H1 (cell line): ENCODE measurements at regions not wholly inside any gene's neighbourhood (a gene's known extent, or its start where the extent isn't known, plus 50 kb on each side); places are given as distances from the start of the nearest gene placed in this dataset.

Source experiments
- CTCF ChIA-PET: fragments of 300-600 bp; sonication (Branson Sonifier 250); formaldehyde crosslinking; loops from one replicate; lab custom pipeline; 2021; ENCODE audit not compliant: partially characterized antibody; lab: Charles Lee
- POLR2A ChIA-PET: fragments of 300-600 bp; sonication (Branson Sonifier 250); formaldehyde crosslinking; loops from one replicate; lab custom pipeline; 2021; ENCODE audit warnings: inconsistent platforms; ENCODE audit not compliant: partially characterized antibody; lab: Charles Lee
- DNase-seq, 2 experiments: peaks; one replicate each; pipeline versions ENCODE4 v3.0.0 to v3.0.0-alpha.2; 2010 to 2022; ENCODE audit warnings: low spot score in 2 of 2, low read depth in 1 of 2, mixed read lengths in 1 of 2
- FAIRE-seq: peaks from 2 replicates; lab custom pipeline; 2011; peaks lifted over from hg19 to GRCh38; lab: Jason Lieb, UNC
- H2AFZ ChIP-seq: 2 replicates; pipeline ENCODE4 v1.8.1; 2012; ENCODE audit warnings: low read length, inconsistent platforms
- H2AK5ac ChIP-seq: 2 replicates; pipeline ENCODE4 v1.6.1; 2013; ENCODE audit warnings: low read depth, low read length
- H2BK120ac ChIP-seq: replicated peaks from 2 replicates; pipeline ENCODE3; 2013; ENCODE audit warnings: low read depth, low read length, inconsistent platforms
- H2BK12ac ChIP-seq: 2 replicates; pipeline ENCODE4 v1.6.1; 2013; ENCODE audit warnings: low read depth, low read length
- H2BK15ac ChIP-seq: 2 replicates; pipeline ENCODE4 v1.6.1; 2013; ENCODE audit warnings: low read length
- H2BK20ac ChIP-seq: 2 replicates; pipeline ENCODE4 v1.6.1; 2013; ENCODE audit warnings: low read length
- H2BK5ac ChIP-seq: 2 replicates; pipeline ENCODE4 v1.6.1; 2013; ENCODE audit warnings: low read depth, low read length
- H3K14ac ChIP-seq: 2 replicates; pipeline ENCODE4 v1.6.1; 2013; ENCODE audit warnings: inconsistent platforms; ENCODE audit not compliant: insufficient read length
- H3K18ac ChIP-seq: 2 replicates; pipeline ENCODE4 v1.6.1; 2013; ENCODE audit warnings: low read length; ENCODE audit errors: extremely low read depth
- H3K23ac ChIP-seq: 2 replicates; pipeline ENCODE4 v1.6.1; 2013; ENCODE audit warnings: inconsistent platforms; ENCODE audit not compliant: insufficient read length
- H3K23me2 ChIP-seq: 2 replicates; pipeline ENCODE4 v1.6.1; 2013; ENCODE audit warnings: low read depth, low read length
- H3K27ac ChIP-seq: 2 replicates; pipeline ENCODE4 v1.6.1; 2011; ENCODE audit warnings: low read depth, low read length, inconsistent platforms
- H3K27me3 ChIP-seq, 4 experiments: replicated peaks in 1 of 4; 1 replicate in 1 of 4; 2 replicates in 3 of 4; pipeline versions ENCODE4 v1.6.1 to v1.8.1; 2011 to 2013; ENCODE audit warnings: low read length in 3 of 4, mild to moderate bottlenecking in 3 of 4, inconsistent platforms in 2 of 4, mixed read lengths in 2 of 4, moderate library complexity in 1 of 4; ENCODE audit not compliant: control insufficient read depth in 3 of 4, insufficient read depth in 3 of 4; ENCODE audit errors: extremely low read depth in 1 of 4
- H3K36me3 ChIP-seq, 4 experiments: 2 replicates each; pipeline versions ENCODE4 v1.6.1 to v1.8.1; 2011 to 2013; ENCODE audit warnings: mild to moderate bottlenecking in 4 of 4, low read length in 3 of 4, moderate library complexity in 2 of 4, control low read depth in 1 of 4, inconsistent platforms in 1 of 4; ENCODE audit not compliant: insufficient read depth in 4 of 4, control insufficient read depth in 2 of 4
- H3K4ac ChIP-seq: replicated peaks from 2 replicates; pipeline ENCODE3; 2013; ENCODE audit warnings: low read length, low read depth, mixed read lengths, inconsistent platforms; ENCODE audit not compliant: insufficient read length
- H3K4me1 ChIP-seq, 4 experiments: replicated peaks in 1 of 4; 1 replicate in 1 of 4; 2 replicates in 3 of 4; pipeline versions ENCODE4 v1.6.1 to v1.8.1; 2011 to 2013; ENCODE audit warnings: low read length in 3 of 4, inconsistent platforms in 2 of 4, mixed read lengths in 1 of 4; ENCODE audit not compliant: insufficient read depth in 4 of 4, control insufficient read depth in 3 of 4
- H3K4me2 ChIP-seq, 2 experiments: 2 replicates each; pipeline versions ENCODE4 v1.6.1 to v1.8.1; 2011 to 2013; ENCODE audit warnings: low read depth in 2 of 2, low read length in 2 of 2, control low read depth in 1 of 2, inconsistent platforms in 1 of 2, mild to moderate bottlenecking in 1 of 2; ENCODE audit not compliant: insufficient read depth in 1 of 2
- H3K4me3 ChIP-seq, 4 experiments: fragments of 200-600, 300-600 bp in 1 of 4; sonication (generic), shearing (Covaris generic), sonication (Bioruptor Twin) in 1 of 4; 2 replicates each; pipeline versions ENCODE4 v1.5.1 to v1.8.1; 2011 to 2016; ENCODE audit warnings: low read length in 4 of 4, low read depth in 3 of 4, control low read depth in 2 of 4, inconsistent platforms in 2 of 4, mild to moderate bottlenecking in 2 of 4, mixed read lengths in 1 of 4, moderate library complexity in 1 of 4; ENCODE audit not compliant: insufficient read depth in 2 of 4; ENCODE audit errors: extremely low read depth in 1 of 4
- H3K56ac ChIP-seq: replicated peaks from 2 replicates; pipeline ENCODE3; 2013; ENCODE audit warnings: low read depth, mild to moderate bottlenecking, mixed read lengths, low read length, inconsistent platforms; ENCODE audit not compliant: insufficient read length
- H3K79me1 ChIP-seq: 2 replicates; pipeline ENCODE4 v1.6.1; 2013; ENCODE audit warnings: low read depth, low read length, control low read depth
- H3K79me2 ChIP-seq, 2 experiments: 2 replicates each; pipeline versions ENCODE4 v1.6.1 to v1.8.1; 2012 to 2013; ENCODE audit warnings: low read length in 2 of 2, mild to moderate bottlenecking in 2 of 2, inconsistent platforms in 1 of 2; ENCODE audit not compliant: insufficient read depth in 2 of 2, control insufficient read depth in 1 of 2
- H3K9ac ChIP-seq, 4 experiments: replicated peaks in 1 of 4; 1 replicate in 1 of 4; 2 replicates in 3 of 4; pipeline versions ENCODE4 v1.6.1 to v1.8.1; 2011 to 2013; ENCODE audit warnings: low read depth in 3 of 4, low read length in 3 of 4, control low read depth in 2 of 4, mild to moderate bottlenecking in 2 of 4, moderate library complexity in 2 of 4, inconsistent platforms in 1 of 4; ENCODE audit errors: extremely low read depth in 1 of 4
- H3K9me3 ChIP-seq, 2 experiments: 2 replicates each; pipeline versions ENCODE4 v1.6.1 to v1.8.1; 2012 to 2013; ENCODE audit warnings: mild to moderate bottlenecking in 2 of 2, moderate library complexity in 2 of 2, control low read depth in 1 of 2, inconsistent platforms in 1 of 2, low read depth in 1 of 2, low read length in 1 of 2, mixed read lengths in 1 of 2; ENCODE audit not compliant: insufficient read depth in 2 of 2
- H4K20me1 ChIP-seq, 2 experiments: replicated peaks in 1 of 2; 2 replicates each; pipeline versions ENCODE3 to v1.8.1; 2011 to 2013; ENCODE audit warnings: inconsistent platforms in 2 of 2, low read length in 2 of 2, mild to moderate bottlenecking in 1 of 2; ENCODE audit not compliant: insufficient read depth in 2 of 2, control insufficient read depth in 1 of 2
- H4K5ac ChIP-seq: 2 replicates; pipeline ENCODE4 v1.6.1; 2013; ENCODE audit warnings: low read length, low read depth, mixed read lengths, inconsistent platforms; ENCODE audit not compliant: insufficient read length
- H4K8ac ChIP-seq: 2 replicates; pipeline ENCODE4 v1.8.0; 2013; ENCODE audit warnings: mild to moderate bottlenecking, moderate library complexity, low read length, inconsistent platforms; ENCODE audit not compliant: insufficient read depth; ENCODE audit errors: extremely low read depth
- H4K91ac ChIP-seq: replicated peaks from 2 replicates; pipeline ENCODE3; 2013; ENCODE audit warnings: low read length, mixed read lengths, inconsistent platforms; ENCODE audit not compliant: insufficient read length
- BRCA1 ChIP-seq: IDR thresholded peaks from 2 replicates; pipeline ENCODE4 v1.6.1; 2012; ENCODE audit warnings: low read depth, low read length, improper control_type of control experiment
- CTBP2 ChIP-seq: IDR thresholded peaks from 2 replicates; pipeline ENCODE4 v1.7.0; 2011; ENCODE audit warnings: borderline replicate concordance, mild to moderate bottlenecking, moderate library complexity, mixed read lengths, low read length; ENCODE audit not compliant: insufficient read depth, insufficient read length
- EP300 ChIP-seq, 2 experiments: IDR thresholded peaks; 1 replicate in 1 of 2; 2 replicates in 1 of 2; pipeline ENCODE4 v1.6.1; 2011 to 2012; ENCODE audit warnings: low read depth in 2 of 2, low read length in 2 of 2, mild to moderate bottlenecking in 2 of 2, borderline replicate concordance in 1 of 2, inconsistent platforms in 1 of 2, moderate library complexity in 1 of 2
- NANOG ChIP-seq: IDR thresholded peaks from 2 replicates; pipeline ENCODE4 v1.6.1; 2011; ENCODE audit warnings: low read length, low read depth, mild to moderate bottlenecking, inconsistent platforms; ENCODE audit not compliant: insufficient read depth, poor library complexity, severe bottlenecking
- NRF1 ChIP-seq: IDR thresholded peaks from 2 replicates; pipeline ENCODE4 v1.6.1; 2011; ENCODE audit warnings: mild to moderate bottlenecking, low read depth, low read length, improper control_type of control experiment
- SAP30 ChIP-seq: fragments of 300-600 bp; sonication (generic); IDR thresholded peaks from 2 replicates; pipeline ENCODE4 v1.7.1; 2012; ENCODE audit warnings: low read length, moderate library complexity, mild to moderate bottlenecking, inconsistent platforms; ENCODE audit not compliant: insufficient read depth, insufficient replicate concordance
- SRF ChIP-seq: IDR thresholded peaks from 2 replicates; pipeline ENCODE4 v1.6.1; 2011; ENCODE audit warnings: mild to moderate bottlenecking, low read depth, low read length, moderate library complexity
- ZNF274 ChIP-seq: IDR thresholded peaks from 2 replicates; pipeline ENCODE4 v1.7.0; 2012; ENCODE audit warnings: low read length, borderline replicate concordance; ENCODE audit errors: extremely low read depth
- WGBS, 2 experiments: shearing (Covaris generic) in 1 of 2; methylation state at CpG; one replicate each; pipeline versions ENCODE4 v1.1.6 to v1.1.7; 2013 to 2015; ENCODE audit warnings: low lambda C conversion rate in 2 of 2, mixed read lengths in 2 of 2, inconsistent platforms in 1 of 2, low coverage in 1 of 2, missing lambda C conversion rate in 1 of 2; ENCODE audit not compliant: insufficient replicate concordance in 2 of 2, insufficient coverage in 1 of 2, insufficient read length in 1 of 2; ENCODE audit errors: extremely low coverage in 1 of 2, missing lambda C conversion rate in 1 of 2; 5-methylcytosine and 5-hydroxymethylcytosine counted together
- TF ChIP-seq, protein P1 (sequence below): IDR thresholded peaks from 2 replicates; pipeline ENCODE4 v1.6.1; 2012; ENCODE audit warnings: low read length, inconsistent platforms

DNA sequence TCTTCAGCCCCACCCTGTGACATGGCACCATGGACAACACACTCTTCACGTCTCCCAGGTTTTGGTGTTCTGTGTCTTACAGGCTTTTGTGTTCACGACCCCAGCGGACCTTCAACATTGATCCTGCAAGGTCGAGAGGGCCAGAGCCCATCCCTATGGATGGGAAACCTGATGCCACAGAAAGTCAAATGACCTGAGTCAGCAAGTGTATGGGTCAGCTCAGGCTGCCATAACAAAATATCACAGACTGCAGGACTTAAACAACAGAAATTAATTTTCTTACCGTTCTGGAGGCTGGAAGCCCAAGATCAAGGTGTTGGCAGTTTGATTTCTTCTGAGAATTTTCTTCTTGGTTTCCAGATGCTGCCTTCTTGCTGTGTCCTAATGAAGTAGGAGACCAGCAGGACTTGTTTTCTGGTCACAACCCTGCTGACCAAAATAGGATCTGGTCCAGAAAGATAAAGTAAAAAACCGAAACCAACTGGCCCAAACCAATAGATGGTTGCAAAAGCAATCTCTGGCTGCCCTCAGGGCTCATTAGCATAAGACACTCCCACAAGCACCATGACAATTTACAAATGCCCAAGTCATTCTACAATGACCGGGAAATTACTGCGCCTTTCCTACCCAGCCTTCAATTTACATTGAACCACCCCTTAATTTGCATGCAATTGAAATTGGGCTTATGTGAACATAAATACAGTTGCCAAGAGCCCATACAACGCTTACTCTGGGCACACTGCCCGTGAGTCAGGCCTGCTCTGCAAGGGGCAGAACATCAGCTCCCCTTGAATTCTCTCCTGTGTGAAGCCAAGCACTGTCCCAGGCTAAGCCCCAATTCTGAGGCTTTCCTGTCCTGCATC lies 82.9 kb upstream of the SLC22A11 start:
- no peak overlapping the region for H3K4me3 ChIP-seq
- no peak overlapping the region for H3K27ac ChIP-seq
- H3K27me3 ChIP-seq, result peaks cover 0 to 3% (median 2%) of the 10 kb centered on the region in 4 experiments; a peak in 3 of 7 replicates
- H4K5ac ChIP-seq, result no peak overlapping the region
- H3K4me2 ChIP-seq, result no peak overlapping the region
- no peak for FAIRE-seq
- H3K4ac ChIP-seq, result no peak overlapping the region
- no peaks in the 10 kb centered on the region; the same call in 1 of the 2 replicates for H3K79me1 ChIP-seq
- no peaks in the 10 kb centered on the region for H3K79me2 ChIP-seq
- H4K8ac ChIP-seq, result no peak overlapping the region
- H2BK5ac ChIP-seq, result no peak overlapping the region
- no peak overlapping the region for H3K9ac ChIP-seq
- no peak overlapping the region for H2AK5ac ChIP-seq
- POLR2A ChIA-PET, result no interaction called here
- H2BK20ac ChIP-seq, result no peak overlapping the region
- no peaks in the 10 kb centered on the region for H3K36me3 ChIP-seq
- H3K56ac ChIP-seq, result no peak overlapping the region
- no peaks in the 10 kb centered on the region for H4K20me1 ChIP-seq
- 88% methylated on average over 10 of the region's 10 CpGs; no CpG with 5 or more reads in 1 of the 2 experiments for WGBS, 2 experiments
- DNase-seq, result peak in 1 of 2 experiments; percentile 14
- CTCF ChIA-PET, result interaction anchor here (2.5 kb wide), 1 partner anchor 17 kb away, joined by 9 read pairs; no protein-coding TSS in a partner anchor
- no peak overlapping the region for H3K14ac ChIP-seq
- H2BK12ac ChIP-seq, result no peak overlapping the region
- H2AFZ ChIP-seq, result no peak overlapping the region
- no peak overlapping the region for H3K23ac ChIP-seq
- no peak overlapping the region for H3K18ac ChIP-seq
- H2BK120ac ChIP-seq, result no peak overlapping the region
- no peaks in the 10 kb centered on the region for H3K9me3 ChIP-seq
- no peak overlapping the region for H2BK15ac ChIP-seq
- peaks cover 0 to 8% (median 3%) of the 10 kb centered on the region in 4 experiments; a peak in 4 of 7 replicates for H3K4me1 ChIP-seq
- no peaks in the 10 kb centered on the region for H3K23me2 ChIP-seq
- H4K91ac ChIP-seq, result no peak overlapping the region
- TF ChIP-seq BRCA1 (no peak), CTBP2 (no peak), EP300 (IDR thresholded peaks at IDR 0.05; ENCODE audit: borderline replicate concordance in 1 of 2, low read depth in 2 of 2, low read length in 2 of 2) (no peak), ZNF274 (no peak), SAP30 (no peak), SRF (no peak), NANOG (no peak), NRF1 (no peak)
- TF ChIP-seq, protein P1, sequence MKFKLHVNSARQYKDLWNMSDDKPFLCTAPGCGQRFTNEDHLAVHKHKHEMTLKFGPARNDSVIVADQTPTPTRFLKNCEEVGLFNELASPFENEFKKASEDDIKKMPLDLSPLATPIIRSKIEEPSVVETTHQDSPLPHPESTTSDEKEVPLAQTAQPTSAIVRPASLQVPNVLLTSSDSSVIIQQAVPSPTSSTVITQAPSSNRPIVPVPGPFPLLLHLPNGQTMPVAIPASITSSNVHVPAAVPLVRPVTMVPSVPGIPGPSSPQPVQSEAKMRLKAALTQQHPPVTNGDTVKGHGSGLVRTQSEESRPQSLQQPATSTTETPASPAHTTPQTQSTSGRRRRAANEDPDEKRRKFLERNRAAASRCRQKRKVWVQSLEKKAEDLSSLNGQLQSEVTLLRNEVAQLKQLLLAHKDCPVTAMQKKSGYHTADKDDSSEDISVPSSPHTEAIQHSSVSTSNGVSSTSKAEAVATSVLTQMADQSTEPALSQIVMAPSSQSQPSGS, result no peak
